A549 (cell line): ENCODE measurements at regions not wholly inside any gene's neighbourhood (a gene's known extent, or its start where the extent isn't known, plus 50 kb on each side); places are given as distances from the start of the nearest gene placed in this dataset.

Experiments
- ATAC-seq, 2 experiments: fragments of 200-7000 bp in 1 of 2; fragments of >200 bp in 1 of 2; cut with Nextera tagmentation in 1 of 2; cut with Tn5 transposase in 1 of 2; 3 replicates each; pipeline versions ENCODE4 v1.8.0 to v1.9.1; 2018 to 2020; ENCODE audit warnings: mild to moderate bottlenecking in 1 of 2, moderate library complexity in 1 of 2
- CTCF ChIA-PET: fragments of 300-600 bp; sonication (Branson Sonifier 250); formaldehyde crosslinking; extraction: SDS; loops from one replicate; lab custom pipeline; 2021; ENCODE audit warnings: antibody characterized with exemption, inconsistent platforms; lab: Yijun Ruan, JAX
- POLR2A ChIA-PET: fragments of 350-600 bp; formaldehyde crosslinking; extraction: SDS; loops from one replicate; lab custom pipeline; 2021; ENCODE audit warnings: antibody characterized with exemption, inconsistent platforms; lab: Yijun Ruan, JAX
- DNase-seq, 2 experiments: peaks; one replicate each; pipeline versions ENCODE4 v3.0.0 to v3.0.0-alpha.2; 2011 to 2016; ENCODE audit warnings: low read depth in 1 of 2, low spot score in 1 of 2
- FAIRE-seq: peaks from 2 replicates; lab custom pipeline; 2011; peaks lifted over from hg19 to GRCh38; lab: Jason Lieb, UNC
- H3K27ac ChIP-seq, 2 experiments: fragments of >200 bp; sonication (Bioruptor Twin); formaldehyde crosslinking; 3 replicates each; pipeline ENCODE4 v1.5.1; 2016 to 2017
- H3K4me1 ChIP-seq: fragments of >200 bp; sonication (Bioruptor Twin); formaldehyde crosslinking; 3 replicates; pipeline ENCODE4 v1.6.1; 2016
- H3K4me2 ChIP-seq: fragments of >200 bp; sonication (Bioruptor Twin); formaldehyde crosslinking; 3 replicates; pipeline ENCODE4 v1.6.1; 2016
- H3K4me3 ChIP-seq: fragments of >200 bp; sonication (Bioruptor Twin); formaldehyde crosslinking; 3 replicates; pipeline ENCODE4 v1.5.1; 2016
- H3K9me3 ChIP-seq: fragments of >200 bp; sonication (Bioruptor Twin); formaldehyde crosslinking; 3 replicates; pipeline ENCODE4 v1.6.1; 2016
- BHLHE40 ChIP-seq: IDR thresholded peaks from 2 replicates; pipeline ENCODE4 v1.6.1; 2012; ENCODE audit warnings: low read depth, low read length, inconsistent platforms
- CBX8 ChIP-seq: fragments of 200-600 bp; sonication (generic); IDR thresholded peaks from 2 replicates; pipeline ENCODE4 v1.6.1; 2016
- CHD2 ChIP-seq: fragments of 150-350 bp; IDR thresholded peaks from 2 replicates; pipeline ENCODE4 v1.6.1; 2014; ENCODE audit warnings: low read length; ENCODE audit not compliant: partially characterized antibody
- EHMT2 ChIP-seq: fragments of 200-600 bp; sonication (generic); IDR thresholded peaks from 2 replicates; pipeline ENCODE4 v1.6.1; 2016; ENCODE audit warnings: antibody characterized with exemption, low read depth, mild to moderate bottlenecking, moderate library complexity
- ESRRA ChIP-seq: fragments of 150-350 bp; IDR thresholded peaks from 2 replicates; pipeline ENCODE4 v1.6.1; 2014; ENCODE audit warnings: mild to moderate bottlenecking, low read length, borderline replicate concordance
- FOSB ChIP-seq: fragments of 250-450 bp; sonication (Bioruptor Pico); IDR thresholded peaks from 2 replicates; pipeline ENCODE4 v1.5.0; 2020; ENCODE audit warnings: mild to moderate bottlenecking, moderate library complexity
- JUNB ChIP-seq: fragments of >200 bp; sonication (Bioruptor Twin); formaldehyde crosslinking; IDR thresholded peaks from 2 replicates; pipeline ENCODE4 v1.6.1; 2016
- KDM5A ChIP-seq: fragments of 200-600 bp; sonication (generic); IDR thresholded peaks from 2 replicates; pipeline ENCODE4 v1.6.1; 2016; ENCODE audit warnings: antibody characterized with exemption, mild to moderate bottlenecking
- MYC ChIP-seq: IDR thresholded peaks from 2 replicates; pipeline ENCODE4 v1.6.1; 2012; ENCODE audit warnings: mild to moderate bottlenecking, inconsistent platforms, low read length, improper control_type of control experiment, borderline replicate concordance
- NFE2L2 ChIP-seq: fragments of 150-350 bp; conservative IDR thresholded peaks from 2 replicates; pipeline ENCODE4 v1.6.1; 2014; ENCODE audit warnings: low read length
- RAD21 ChIP-seq, 2 experiments: fragments of >200 bp in 1 of 2; sonication (Bioruptor Twin) in 1 of 2; formaldehyde crosslinking in 1 of 2; IDR thresholded peaks in 1 of 2; conservative IDR thresholded peaks in 1 of 2; 2 replicates in 1 of 2; 3 replicates in 1 of 2; pipeline ENCODE4 v1.6.1; 2012 to 2018; ENCODE audit warnings: inconsistent platforms in 1 of 2
- ZNF302 ChIP-seq: fragments of 250-450 bp; sonication (Bioruptor Pico); IDR thresholded peaks from 2 replicates; pipeline ENCODE4 v1.9.0; 2021; ENCODE audit warnings: inconsistent platforms, mild to moderate bottlenecking, moderate library complexity
- WGBS: methylation state at CpG from one replicate; pipeline ENCODE4 v1.1.6; 2017; ENCODE audit errors: missing lambda C conversion rate; 5-methylcytosine and 5-hydroxymethylcytosine counted together
- TF ChIP-seq, protein P1 (sequence below): fragments of 250-450 bp; sonication (Bioruptor Pico); IDR thresholded peaks from 2 replicates; pipeline ENCODE4 v1.5.0; 2020; ENCODE audit warnings: low read depth, mild to moderate bottlenecking, moderate library complexity
- TF ChIP-seq, protein P2 (sequence below): IDR thresholded peaks from 2 replicates; pipeline ENCODE4 v1.6.1; 2012; ENCODE audit warnings: low read depth, borderline replicate concordance
- TF ChIP-seq, protein P3 (sequence below): fragments of 200-600 bp; sonication (generic); IDR thresholded peaks from 2 replicates; pipeline ENCODE4 v1.6.1; 2016; ENCODE audit warnings: antibody characterized with exemption, mild to moderate bottlenecking, moderate library complexity
- TF ChIP-seq, protein P4 (sequence below): fragments of 250-450 bp; sonication (Bioruptor Pico); IDR thresholded peaks from 2 replicates; pipeline ENCODE4 v1.5.0; 2021; ENCODE audit warnings: mild to moderate bottlenecking, moderate library complexity, borderline replicate concordance
- TF ChIP-seq, protein P5 (sequence below): fragments of >200 bp; sonication (Bioruptor Twin); formaldehyde crosslinking; IDR thresholded peaks from 3 replicates; pipeline ENCODE4 v1.6.1; 2016

DNA sequence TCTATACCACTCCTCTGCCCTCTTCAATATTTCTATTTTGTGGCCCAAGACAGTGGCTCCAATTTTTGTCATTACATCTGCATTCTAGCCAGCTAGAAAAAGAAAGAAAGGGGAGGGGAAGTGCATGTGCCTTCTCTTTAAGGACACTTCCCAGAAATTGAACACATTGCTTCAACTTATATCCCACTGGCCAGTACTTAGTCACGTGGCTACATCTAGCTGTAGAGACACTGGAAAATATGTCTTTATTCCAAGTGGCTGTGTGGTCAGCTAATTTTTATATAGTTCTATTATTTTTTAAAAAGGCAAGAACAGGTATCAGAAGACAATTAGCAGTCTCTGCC lies 200.4 kb downstream of the SNX19 start (continued):
- no peak for TF ChIP-seq RAD21 (conservative IDR thresholded peaks at IDR 0.05 in 1 of 2, IDR thresholded peaks at IDR 0.05 in 1 of 2)
- TF ChIP-seq EHMT2, result no peak

DNA sequence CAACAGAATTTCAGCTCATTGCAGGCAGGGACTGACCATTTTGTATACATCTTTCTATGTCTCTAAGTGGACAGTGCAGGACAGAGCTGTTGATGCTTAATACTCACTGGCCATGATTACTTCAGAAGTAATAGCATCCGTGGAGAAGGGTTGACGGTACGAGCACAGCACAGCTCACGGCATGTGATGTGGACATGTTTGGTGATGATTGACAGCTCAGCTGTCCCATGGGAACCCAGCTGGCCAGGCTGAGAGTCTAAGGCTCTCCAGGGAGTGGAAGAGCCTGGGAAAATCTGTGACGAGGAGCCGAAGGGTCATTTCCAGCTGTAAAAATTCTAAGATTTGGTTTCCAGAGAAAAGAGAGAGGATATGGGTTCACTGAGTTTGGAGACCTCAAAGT lies 198.2 kb downstream of the SNX19 start:
- Histone ChIP-seq H3K4me3 (no peak overlapping the region), H3K4me2 (no peak overlapping the region), H3K27ac (no peak overlapping the region), H3K9me3 (no peaks in the 10 kb centered on the region), H3K4me1 (no peaks in the 10 kb centered on the region)
- POLR2A ChIA-PET, result no interaction called here
- CTCF ChIA-PET, result interaction anchor here (1.5 kb wide), 1 partner anchor 110 kb away, joined by 4 read pairs; no protein-coding TSS in a partner anchor
- FAIRE-seq (no peak), ATAC-seq (no peak), DNase-seq (no peak)
- 93% methylated on average over 5 of the region's 6 CpGs for WGBS
- TF ChIP-seq, protein P1, sequence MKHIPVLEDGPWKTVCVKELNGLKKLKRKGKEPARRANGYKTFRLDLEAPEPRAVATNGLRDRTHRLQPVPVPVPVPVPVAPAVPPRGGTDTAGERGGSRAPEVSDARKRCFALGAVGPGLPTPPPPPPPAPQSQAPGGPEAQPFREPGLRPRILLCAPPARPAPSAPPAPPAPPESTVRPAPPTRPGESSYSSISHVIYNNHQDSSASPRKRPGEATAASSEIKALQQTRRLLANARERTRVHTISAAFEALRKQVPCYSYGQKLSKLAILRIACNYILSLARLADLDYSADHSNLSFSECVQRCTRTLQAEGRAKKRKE, result no peak
- TF ChIP-seq JUNB (no peak), BHLHE40 (no peak)
- TF ChIP-seq, protein P2, sequence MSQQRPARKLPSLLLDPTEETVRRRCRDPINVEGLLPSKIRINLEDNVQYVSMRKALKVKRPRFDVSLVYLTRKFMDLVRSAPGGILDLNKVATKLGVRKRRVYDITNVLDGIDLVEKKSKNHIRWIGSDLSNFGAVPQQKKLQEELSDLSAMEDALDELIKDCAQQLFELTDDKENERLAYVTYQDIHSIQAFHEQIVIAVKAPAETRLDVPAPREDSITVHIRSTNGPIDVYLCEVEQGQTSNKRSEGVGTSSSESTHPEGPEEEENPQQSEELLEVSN, result no peak
- TF ChIP-seq, all 56 proteins: peak for 0

DNA sequence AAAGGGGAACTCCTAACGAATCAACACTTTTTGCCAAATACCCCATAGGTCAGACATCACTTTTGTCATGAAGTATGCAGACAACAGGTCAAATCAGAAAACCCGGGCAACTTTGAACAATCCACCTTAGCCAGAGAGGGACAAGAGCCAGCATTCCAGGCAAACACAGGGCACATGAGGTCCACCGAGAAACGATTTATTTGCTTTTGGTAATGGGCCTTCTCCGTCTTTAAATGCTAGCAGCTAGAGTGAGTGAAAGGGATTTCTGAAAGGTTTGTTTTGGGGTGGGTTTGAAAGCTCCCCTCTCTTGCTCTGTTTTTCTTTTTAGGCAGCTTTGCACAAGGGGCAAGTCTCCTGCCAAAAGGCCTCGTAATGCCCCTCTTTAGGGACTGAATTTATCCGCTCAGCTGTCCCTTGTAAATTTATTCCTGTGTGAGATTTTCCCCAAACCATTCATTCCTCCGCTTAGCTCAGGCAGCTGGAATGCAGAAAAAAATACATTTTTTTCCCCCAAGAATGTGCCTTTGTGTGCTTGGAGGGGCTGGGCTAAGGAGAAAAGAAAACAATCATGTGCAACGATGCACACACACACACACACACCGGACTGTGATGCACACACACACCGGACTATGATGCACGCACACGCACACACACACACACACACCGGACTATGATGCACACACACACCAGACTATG lies 196.9 kb downstream of the SNX19 start:
- FAIRE-seq, result no peak
- Histone ChIP-seq H3K4me3 (no peak overlapping the region), H3K4me1 (no peaks in the 10 kb centered on the region), H3K27ac (no peak overlapping the region), H3K4me2 (no peak overlapping the region), H3K9me3 (no peaks in the 10 kb centered on the region)
- 66% methylated on average over 13 of the region's 14 CpGs for WGBS
- no peak for ATAC-seq
- TF ChIP-seq, protein P1, result no peak
- no peak for TF ChIP-seq NFE2L2
- TF ChIP-seq ESRRA, result no peak
- no peak for TF ChIP-seq CHD2
- TF ChIP-seq KDM5A, result no peak
- no peak for TF ChIP-seq CBX8
- no peak for TF ChIP-seq FOSB
- TF ChIP-seq, protein P3, sequence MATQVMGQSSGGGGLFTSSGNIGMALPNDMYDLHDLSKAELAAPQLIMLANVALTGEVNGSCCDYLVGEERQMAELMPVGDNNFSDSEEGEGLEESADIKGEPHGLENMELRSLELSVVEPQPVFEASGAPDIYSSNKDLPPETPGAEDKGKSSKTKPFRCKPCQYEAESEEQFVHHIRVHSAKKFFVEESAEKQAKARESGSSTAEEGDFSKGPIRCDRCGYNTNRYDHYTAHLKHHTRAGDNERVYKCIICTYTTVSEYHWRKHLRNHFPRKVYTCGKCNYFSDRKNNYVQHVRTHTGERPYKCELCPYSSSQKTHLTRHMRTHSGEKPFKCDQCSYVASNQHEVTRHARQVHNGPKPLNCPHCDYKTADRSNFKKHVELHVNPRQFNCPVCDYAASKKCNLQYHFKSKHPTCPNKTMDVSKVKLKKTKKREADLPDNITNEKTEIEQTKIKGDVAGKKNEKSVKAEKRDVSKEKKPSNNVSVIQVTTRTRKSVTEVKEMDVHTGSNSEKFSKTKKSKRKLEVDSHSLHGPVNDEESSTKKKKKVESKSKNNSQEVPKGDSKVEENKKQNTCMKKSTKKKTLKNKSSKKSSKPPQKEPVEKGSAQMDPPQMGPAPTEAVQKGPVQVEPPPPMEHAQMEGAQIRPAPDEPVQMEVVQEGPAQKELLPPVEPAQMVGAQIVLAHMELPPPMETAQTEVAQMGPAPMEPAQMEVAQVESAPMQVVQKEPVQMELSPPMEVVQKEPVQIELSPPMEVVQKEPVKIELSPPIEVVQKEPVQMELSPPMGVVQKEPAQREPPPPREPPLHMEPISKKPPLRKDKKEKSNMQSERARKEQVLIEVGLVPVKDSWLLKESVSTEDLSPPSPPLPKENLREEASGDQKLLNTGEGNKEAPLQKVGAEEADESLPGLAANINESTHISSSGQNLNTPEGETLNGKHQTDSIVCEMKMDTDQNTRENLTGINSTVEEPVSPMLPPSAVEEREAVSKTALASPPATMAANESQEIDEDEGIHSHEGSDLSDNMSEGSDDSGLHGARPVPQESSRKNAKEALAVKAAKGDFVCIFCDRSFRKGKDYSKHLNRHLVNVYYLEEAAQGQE, result no peak
- TF ChIP-seq, protein P4, sequence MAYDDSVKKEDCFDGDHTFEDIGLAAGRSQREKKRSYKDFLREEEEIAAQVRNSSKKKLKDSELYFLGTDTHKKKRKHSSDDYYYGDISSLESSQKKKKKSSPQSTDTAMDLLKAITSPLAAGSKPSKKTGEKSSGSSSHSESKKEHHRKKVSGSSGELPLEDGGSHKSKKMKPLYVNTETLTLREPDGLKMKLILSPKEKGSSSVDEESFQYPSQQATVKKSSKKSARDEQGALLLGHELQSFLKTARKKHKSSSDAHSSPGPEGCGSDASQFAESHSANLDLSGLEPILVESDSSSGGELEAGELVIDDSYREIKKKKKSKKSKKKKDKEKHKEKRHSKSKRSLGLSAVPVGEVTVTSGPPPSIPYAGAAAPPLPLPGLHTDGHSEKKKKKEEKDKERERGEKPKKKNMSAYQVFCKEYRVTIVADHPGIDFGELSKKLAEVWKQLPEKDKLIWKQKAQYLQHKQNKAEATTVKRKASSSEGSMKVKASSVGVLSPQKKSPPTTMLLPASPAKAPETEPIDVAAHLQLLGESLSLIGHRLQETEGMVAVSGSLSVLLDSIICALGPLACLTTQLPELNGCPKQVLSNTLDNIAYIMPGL, result no peak
- no peak for TF ChIP-seq MYC
- TF ChIP-seq, protein P5, sequence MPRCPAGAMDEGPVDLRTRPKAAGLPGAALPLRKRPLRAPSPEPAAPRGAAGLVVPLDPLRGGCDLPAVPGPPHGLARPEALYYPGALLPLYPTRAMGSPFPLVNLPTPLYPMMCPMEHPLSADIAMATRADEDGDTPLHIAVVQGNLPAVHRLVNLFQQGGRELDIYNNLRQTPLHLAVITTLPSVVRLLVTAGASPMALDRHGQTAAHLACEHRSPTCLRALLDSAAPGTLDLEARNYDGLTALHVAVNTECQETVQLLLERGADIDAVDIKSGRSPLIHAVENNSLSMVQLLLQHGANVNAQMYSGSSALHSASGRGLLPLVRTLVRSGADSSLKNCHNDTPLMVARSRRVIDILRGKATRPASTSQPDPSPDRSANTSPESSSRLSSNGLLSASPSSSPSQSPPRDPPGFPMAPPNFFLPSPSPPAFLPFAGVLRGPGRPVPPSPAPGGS, result no peak
- TF ChIP-seq ZNF302, result no peak
- ChIA-PET CTCF (interaction anchor here (0.7 kb wide), 1 partner anchor 74 kb away, joined by 3 read pairs; no protein-coding TSS in a partner anchor), POLR2A (no interaction called here)
- no peak for DNase-seq
